Neural cell (in vitro differentiated cells): ENCODE measurements at regions not wholly inside any gene's neighbourhood (a gene's known extent, or its start where the extent isn't known, plus 50 kb on each side); places are given as distances from the start of the nearest gene placed in this dataset.

Experiments
- EP300 ChIP-seq: fragments of 450-650 bp; conservative IDR thresholded peaks from 2 replicates; pipeline ENCODE4 v1.6.1; 2014; ENCODE audit warnings: antibody characterized with exemption, mild to moderate bottlenecking, moderate library complexity; ENCODE audit not compliant: poor library complexity, severe bottlenecking
- POLR2AphosphoS5 ChIP-seq: IDR thresholded peaks from 2 replicates; pipeline ENCODE4 v1.6.1; 2012
- TAF1 ChIP-seq: IDR thresholded peaks from 2 replicates; pipeline ENCODE4 v1.6.1; 2012; ENCODE audit warnings: low read depth
- TF ChIP-seq, protein P1 (sequence below): IDR thresholded peaks from 2 replicates; pipeline ENCODE4 v1.6.1; 2012; ENCODE audit warnings: borderline replicate concordance
- TF ChIP-seq, protein P2 (sequence below): fragments of 450-650 bp; IDR thresholded peaks from 2 replicates; pipeline ENCODE4 v1.5.1; 2014; ENCODE audit warnings: antibody characterized with exemption, mild to moderate bottlenecking, moderate library complexity; ENCODE audit not compliant: poor library complexity, severe bottlenecking

DNA sequence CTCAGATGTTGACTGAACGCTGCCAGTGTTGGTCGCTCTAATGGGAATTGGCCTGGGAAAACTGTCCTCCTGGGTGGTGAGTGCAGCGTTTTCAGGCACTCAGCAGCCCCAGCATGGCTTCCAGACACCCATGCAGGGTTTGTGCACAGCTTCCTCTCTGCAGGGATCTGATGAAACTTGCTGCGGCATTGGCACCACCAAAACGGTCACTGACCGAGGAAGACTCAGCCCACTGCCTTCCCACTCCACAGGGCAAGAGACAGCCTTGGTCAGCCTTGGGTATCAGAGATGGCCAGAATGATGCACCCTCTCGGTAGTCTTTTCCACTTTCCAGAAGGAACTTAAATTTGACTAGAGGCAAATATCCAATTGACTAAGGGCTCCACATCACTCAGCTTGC, 398.9 kb downstream of the IRS2 start:
- TF ChIP-seq POLR2AphosphoS5: no peak
- TF ChIP-seq, protein P1, sequence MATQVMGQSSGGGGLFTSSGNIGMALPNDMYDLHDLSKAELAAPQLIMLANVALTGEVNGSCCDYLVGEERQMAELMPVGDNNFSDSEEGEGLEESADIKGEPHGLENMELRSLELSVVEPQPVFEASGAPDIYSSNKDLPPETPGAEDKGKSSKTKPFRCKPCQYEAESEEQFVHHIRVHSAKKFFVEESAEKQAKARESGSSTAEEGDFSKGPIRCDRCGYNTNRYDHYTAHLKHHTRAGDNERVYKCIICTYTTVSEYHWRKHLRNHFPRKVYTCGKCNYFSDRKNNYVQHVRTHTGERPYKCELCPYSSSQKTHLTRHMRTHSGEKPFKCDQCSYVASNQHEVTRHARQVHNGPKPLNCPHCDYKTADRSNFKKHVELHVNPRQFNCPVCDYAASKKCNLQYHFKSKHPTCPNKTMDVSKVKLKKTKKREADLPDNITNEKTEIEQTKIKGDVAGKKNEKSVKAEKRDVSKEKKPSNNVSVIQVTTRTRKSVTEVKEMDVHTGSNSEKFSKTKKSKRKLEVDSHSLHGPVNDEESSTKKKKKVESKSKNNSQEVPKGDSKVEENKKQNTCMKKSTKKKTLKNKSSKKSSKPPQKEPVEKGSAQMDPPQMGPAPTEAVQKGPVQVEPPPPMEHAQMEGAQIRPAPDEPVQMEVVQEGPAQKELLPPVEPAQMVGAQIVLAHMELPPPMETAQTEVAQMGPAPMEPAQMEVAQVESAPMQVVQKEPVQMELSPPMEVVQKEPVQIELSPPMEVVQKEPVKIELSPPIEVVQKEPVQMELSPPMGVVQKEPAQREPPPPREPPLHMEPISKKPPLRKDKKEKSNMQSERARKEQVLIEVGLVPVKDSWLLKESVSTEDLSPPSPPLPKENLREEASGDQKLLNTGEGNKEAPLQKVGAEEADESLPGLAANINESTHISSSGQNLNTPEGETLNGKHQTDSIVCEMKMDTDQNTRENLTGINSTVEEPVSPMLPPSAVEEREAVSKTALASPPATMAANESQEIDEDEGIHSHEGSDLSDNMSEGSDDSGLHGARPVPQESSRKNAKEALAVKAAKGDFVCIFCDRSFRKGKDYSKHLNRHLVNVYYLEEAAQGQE: no peak
- TF ChIP-seq, protein P2, sequence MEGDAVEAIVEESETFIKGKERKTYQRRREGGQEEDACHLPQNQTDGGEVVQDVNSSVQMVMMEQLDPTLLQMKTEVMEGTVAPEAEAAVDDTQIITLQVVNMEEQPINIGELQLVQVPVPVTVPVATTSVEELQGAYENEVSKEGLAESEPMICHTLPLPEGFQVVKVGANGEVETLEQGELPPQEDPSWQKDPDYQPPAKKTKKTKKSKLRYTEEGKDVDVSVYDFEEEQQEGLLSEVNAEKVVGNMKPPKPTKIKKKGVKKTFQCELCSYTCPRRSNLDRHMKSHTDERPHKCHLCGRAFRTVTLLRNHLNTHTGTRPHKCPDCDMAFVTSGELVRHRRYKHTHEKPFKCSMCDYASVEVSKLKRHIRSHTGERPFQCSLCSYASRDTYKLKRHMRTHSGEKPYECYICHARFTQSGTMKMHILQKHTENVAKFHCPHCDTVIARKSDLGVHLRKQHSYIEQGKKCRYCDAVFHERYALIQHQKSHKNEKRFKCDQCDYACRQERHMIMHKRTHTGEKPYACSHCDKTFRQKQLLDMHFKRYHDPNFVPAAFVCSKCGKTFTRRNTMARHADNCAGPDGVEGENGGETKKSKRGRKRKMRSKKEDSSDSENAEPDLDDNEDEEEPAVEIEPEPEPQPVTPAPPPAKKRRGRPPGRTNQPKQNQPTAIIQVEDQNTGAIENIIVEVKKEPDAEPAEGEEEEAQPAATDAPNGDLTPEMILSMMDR: no peak
- TF ChIP-seq EP300: no peak
- TF ChIP-seq TAF1: no peak
